ENCODE measurements at regions not wholly inside any gene's neighbourhood (a gene's known extent, or its start where the extent isn't known, plus 50 kb on each side); places are given as distances from the start of the nearest gene placed in this dataset.

GRCh38 chr3:194212845-194213331 is 76.9 kb downstream of the HES1 start:
- no peak for DNase-seq (ENCODE audit: low spot score)
- Histone ChIP-seq H2AFZ (no peak overlapping the region), H4K20me1 (ENCODE audit: insufficient read depth, poor library complexity, severe bottlenecking) (no peaks in the 10 kb centered on the region), H3K79me2 (no peaks in the 10 kb centered on the region), H3K27ac (no peak overlapping the region), H3K9me3 (ENCODE audit: low read depth) (no peaks in the 10 kb centered on the region), H3K27me3 (no peaks in the 10 kb centered on the region), H3K9me2 (replicated peaks; ENCODE audit: insufficient read depth) (no peaks in the 10 kb centered on the region), H3K4me3 (no peak overlapping the region), H3K4me1 (ENCODE audit: insufficient read depth) (peaks cover 15% of the 10 kb centered on the region), H3K36me3 (replicated peaks; ENCODE audit: insufficient read depth, low read depth) (no peaks in the 10 kb centered on the region), H3K4me2 (no peak overlapping the region)
- WGBS (ENCODE audit: low lambda C conversion rate, missing lambda C conversion rate): 32% methylated on average over 10 of the region's 10 CpGs
- no peak for TF ChIP-seq EZH2 (IDR thresholded peaks at IDR 0.05; ENCODE audit: borderline replicate concordance)

- Histone ChIP-seq H3K36me3 (replicated peaks; ENCODE audit: insufficient read depth, low read depth) (no peaks in the 10 kb centered on the region), H2AFZ (no peak overlapping the region), H3K4me2 (no peak overlapping the region), H3K27me3 (no peaks in the 10 kb centered on the region), H3K4me3 (no peak overlapping the region), H3K9me3 (ENCODE audit: low read depth) (no peaks in the 10 kb centered on the region), H3K9me2 (replicated peaks; ENCODE audit: insufficient read depth) (no peaks in the 10 kb centered on the region), H4K20me1 (ENCODE audit: insufficient read depth, poor library complexity, severe bottlenecking) (no peaks in the 10 kb centered on the region), H3K4me1 (ENCODE audit: insufficient read depth) (peaks cover 15% of the 10 kb centered on the region), H3K79me2 (no peaks in the 10 kb centered on the region), H3K27ac (no peak overlapping the region)
- 58% methylated on average over 6 of the region's 6 CpGs for WGBS (ENCODE audit: low lambda C conversion rate, missing lambda C conversion rate)
- TF ChIP-seq EZH2 (IDR thresholded peaks at IDR 0.05; ENCODE audit: borderline replicate concordance): no peak
- TF ChIP-seq CTCF (IDR thresholded peaks at IDR 0.05; ENCODE audit: poor library complexity): no peak
- TF ChIP-seq EZH2phosphoT487 (IDR thresholded peaks at IDR 0.05; ENCODE audit: low read depth, severe bottlenecking, unreplicated experiment): no peak
- DNase-seq (ENCODE audit: low spot score): no peak
Measured at GRCh38 chr3:194215392-194215791, 79.4 kb downstream of the HES1 start.

GRCh38 chr3:194218646-194219453 is 82.9 kb downstream of the HES1 start:
- Histone ChIP-seq H3K4me2 (no peak overlapping the region), H3K27ac (no peak overlapping the region), H3K4me3 (no peak overlapping the region), H3K4me1 (ENCODE audit: insufficient read depth) (no peaks in the 10 kb centered on the region), H3K27me3 (no peaks in the 10 kb centered on the region), H4K20me1 (ENCODE audit: insufficient read depth, poor library complexity, severe bottlenecking) (no peaks in the 10 kb centered on the region), H3K36me3 (replicated peaks; ENCODE audit: insufficient read depth, low read depth) (no peaks in the 10 kb centered on the region), H2AFZ (no peak overlapping the region), H3K79me2 (no peaks in the 10 kb centered on the region), H3K9me2 (replicated peaks; ENCODE audit: insufficient read depth) (no peaks in the 10 kb centered on the region), H3K9me3 (ENCODE audit: low read depth) (no peaks in the 10 kb centered on the region)
- WGBS (ENCODE audit: low lambda C conversion rate, missing lambda C conversion rate): 83% methylated on average over 13 of the region's 13 CpGs
- no peak for DNase-seq (ENCODE audit: low spot score)
- TF ChIP-seq EZH2 (IDR thresholded peaks at IDR 0.05; ENCODE audit: borderline replicate concordance) (no peak), EZH2phosphoT487 (IDR thresholded peaks at IDR 0.05; ENCODE audit: low read depth, severe bottlenecking, unreplicated experiment) (no peak), CTCF (IDR thresholded peaks at IDR 0.05; ENCODE audit: poor library complexity) (no peak)

GRCh38 chr3:194219826-194220410 is 84.0 kb downstream of the HES1 start:
- Histone ChIP-seq H4K20me1 (ENCODE audit: insufficient read depth, poor library complexity, severe bottlenecking) (no peaks in the 10 kb centered on the region), H2AFZ (no peak overlapping the region), H3K27ac (no peak overlapping the region), H3K4me2 (no peak overlapping the region), H3K4me1 (ENCODE audit: insufficient read depth) (peaks cover 1% of the 10 kb centered on the region), H3K27me3 (no peaks in the 10 kb centered on the region), H3K79me2 (no peaks in the 10 kb centered on the region), H3K9me3 (ENCODE audit: low read depth) (no peaks in the 10 kb centered on the region), H3K36me3 (replicated peaks; ENCODE audit: insufficient read depth, low read depth) (no peaks in the 10 kb centered on the region), H3K9me2 (replicated peaks; ENCODE audit: insufficient read depth) (no peaks in the 10 kb centered on the region), H3K4me3 (no peak overlapping the region)
- TF ChIP-seq EZH2phosphoT487 (IDR thresholded peaks at IDR 0.05; ENCODE audit: low read depth, severe bottlenecking, unreplicated experiment) (no peak), CTCF (IDR thresholded peaks at IDR 0.05; ENCODE audit: poor library complexity) (no peak), EZH2 (IDR thresholded peaks at IDR 0.05; ENCODE audit: borderline replicate concordance) (no peak)
- WGBS (ENCODE audit: low lambda C conversion rate, missing lambda C conversion rate): 84% methylated on average over 10 of the region's 10 CpGs
- DNase-seq (ENCODE audit: low spot score): no peak
